ENCODE measurements at regions not wholly inside any gene's neighbourhood (a gene's known extent, or its start where the extent isn't known, plus 50 kb on each side); places are given as distances from the start of the nearest gene placed in this dataset.

GRCh38 chr9:103082494-103082893 is 87.4 kb downstream of the CYLC2 start:
- Histone ChIP-seq H3K36me3 (ENCODE audit: control insufficient read depth in 2 of 2, extremely low read depth in 1 of 2, insufficient read depth in 2 of 2, low read length in 2 of 2) (no peaks in the 10 kb centered on the region), H3K79me2 (ENCODE audit: control insufficient read depth, insufficient read depth, low read length) (no peaks in the 10 kb centered on the region), H3K4me2 (ENCODE audit: control insufficient read depth, extremely low read depth, insufficient read depth, low read depth, low read length) (no peak overlapping the region), H4K20me1 (ENCODE audit: control insufficient read depth, extremely low read depth, insufficient read depth, low read length) (no peaks in the 10 kb centered on the region), H3K27ac (ENCODE audit: control insufficient read depth, insufficient read depth, low read length) (no peak overlapping the region), H3K9me1 (ENCODE audit: control insufficient read depth, extremely low read depth, insufficient read depth, low read length) (no peaks in the 10 kb centered on the region), H3K27me3 (ENCODE audit: control insufficient read depth, extremely low read depth, insufficient read depth, low read length) (no peaks in the 10 kb centered on the region), H3K9me3 (ENCODE audit: control insufficient read depth, low read depth, low read length) (no peaks in the 10 kb centered on the region), H3K9ac (ENCODE audit: control insufficient read depth, extremely low read depth, insufficient read depth, low read length) (no peak overlapping the region), H2AFZ (ENCODE audit: control insufficient read depth, low read length) (no peak overlapping the region), H3K4me1 (ENCODE audit: control insufficient read depth, extremely low read depth, insufficient read depth, low read length) (no peaks in the 10 kb centered on the region), H3K4me3 (ENCODE audit: control insufficient read depth in 2 of 3, extremely low read depth in 1 of 3, insufficient read depth in 2 of 3, low read depth in 1 of 3, low read length in 3 of 3) (no peak overlapping the region)
- DNase-seq (ENCODE audit: low read depth, low spot score): no peak
- TF ChIP-seq CTCF (optimal IDR thresholded peaks at IDR 0.05 in 1 of 3, IDR thresholded peaks at IDR 0.05 in 1 of 3, conservative IDR thresholded peaks at IDR 0.05 in 1 of 3; ENCODE audit: extremely low read depth in 1 of 3, insufficient read depth in 2 of 3, low read length in 3 of 3) (no peak), EZH2 (IDR thresholded peaks at IDR 0.05; ENCODE audit: low read length) (no peak)
- no peak for FAIRE-seq
- dilution Hi-C loops (cut with MboI; ENCODE audit: extremely low pct_ligation_motif_present, low sequenced_read_pairs): no loop called here

GRCh38 chr9:103089357-103089756 is 94.2 kb downstream of the CYLC2 start:
- H3K27me3 ChIP-seq (ENCODE audit: control insufficient read depth, extremely low read depth, insufficient read depth, low read length): no peaks in the 10 kb centered on the region
- dilution Hi-C loops (cut with MboI; ENCODE audit: extremely low pct_ligation_motif_present, low sequenced_read_pairs): no loop called here
- H3K9me3 ChIP-seq (ENCODE audit: control insufficient read depth, low read depth, low read length): no peaks in the 10 kb centered on the region
- no peak overlapping the region for H3K9ac ChIP-seq (ENCODE audit: control insufficient read depth, extremely low read depth, insufficient read depth, low read length)
- no peaks in the 10 kb centered on the region for H3K79me2 ChIP-seq (ENCODE audit: control insufficient read depth, insufficient read depth, low read length)
- no peak overlapping the region for H3K4me3 ChIP-seq (ENCODE audit: control insufficient read depth in 2 of 3, extremely low read depth in 1 of 3, insufficient read depth in 2 of 3, low read depth in 1 of 3, low read length in 3 of 3)
- no peaks in the 10 kb centered on the region for H3K9me1 ChIP-seq (ENCODE audit: control insufficient read depth, extremely low read depth, insufficient read depth, low read length)
- H2AFZ ChIP-seq (ENCODE audit: control insufficient read depth, low read length): no peak overlapping the region
- TF ChIP-seq EZH2 (IDR thresholded peaks at IDR 0.05; ENCODE audit: low read length) (no peak), CTCF (optimal IDR thresholded peaks at IDR 0.05 in 1 of 3, IDR thresholded peaks at IDR 0.05 in 1 of 3, conservative IDR thresholded peaks at IDR 0.05 in 1 of 3; ENCODE audit: extremely low read depth in 1 of 3, insufficient read depth in 2 of 3, low read length in 3 of 3) (no peak)
- no peak overlapping the region for H3K4me2 ChIP-seq (ENCODE audit: control insufficient read depth, extremely low read depth, insufficient read depth, low read depth, low read length)
- H3K27ac ChIP-seq (ENCODE audit: control insufficient read depth, insufficient read depth, low read length): no peak overlapping the region
- H4K20me1 ChIP-seq (ENCODE audit: control insufficient read depth, extremely low read depth, insufficient read depth, low read length): no peaks in the 10 kb centered on the region
- H3K4me1 ChIP-seq (ENCODE audit: control insufficient read depth, extremely low read depth, insufficient read depth, low read length): no peaks in the 10 kb centered on the region
- DNase-seq (ENCODE audit: low read depth, low spot score) (no peak), FAIRE-seq (no peak)
- H3K36me3 ChIP-seq (ENCODE audit: control insufficient read depth in 2 of 2, extremely low read depth in 1 of 2, insufficient read depth in 2 of 2, low read length in 2 of 2): no peaks in the 10 kb centered on the region

Data from keratinocyte (primary cell).